ENCODE measurements at regions not wholly inside any gene's neighbourhood (a gene's known extent, or its start where the extent isn't known, plus 50 kb on each side); places are given as distances from the start of the nearest gene placed in this dataset.

- Histone ChIP-seq H3K4me3 (ENCODE audit: control extremely low read depth in 1 of 5, extremely low read depth in 1 of 5, insufficient read depth in 1 of 5, low read depth in 2 of 5, low read length in 4 of 5) (no peak overlapping the region), H3K79me2 (ENCODE audit: control insufficient read depth, insufficient read depth, low read length) (no peaks in the 10 kb centered on the region), H3K36me3 (replicated peaks in 1 of 2; ENCODE audit: control extremely low read depth in 1 of 2, control insufficient read depth in 1 of 2, extremely low read depth in 1 of 2, insufficient read depth in 2 of 2, low read length in 1 of 2) (no peaks in the 10 kb centered on the region), H3K27ac (ENCODE audit: low read length in 2 of 2) (no peak overlapping the region), H3K27me3 (replicated peaks in 1 of 4; ENCODE audit: control extremely low read depth in 1 of 4, control insufficient read depth in 3 of 4, insufficient read depth in 4 of 4, low read length in 3 of 4) (no peaks in the 10 kb centered on the region), H3K9me3 (ENCODE audit: control extremely low read depth in 1 of 3, control insufficient read depth in 2 of 3, insufficient read depth in 1 of 3, low read length in 2 of 3) (no peaks in the 10 kb centered on the region), H3K4me2 (replicated peaks; ENCODE audit: low read depth, low read length, poor library complexity, severe bottlenecking) (no peak overlapping the region), H2AFZ (ENCODE audit: insufficient read depth, low read depth, low read length, poor library complexity, severe bottlenecking) (no peak overlapping the region), H3K9ac (ENCODE audit: low read length) (no peak overlapping the region), H3K4me1 (ENCODE audit: control insufficient read depth in 2 of 2, insufficient read depth in 2 of 2, low read length in 2 of 2) (no peaks in the 10 kb centered on the region), H4K20me1 (ENCODE audit: control insufficient read depth, insufficient read depth, low read length, poor library complexity, severe bottlenecking) (no peaks in the 10 kb centered on the region)
- TF ChIP-seq, protein P1, sequence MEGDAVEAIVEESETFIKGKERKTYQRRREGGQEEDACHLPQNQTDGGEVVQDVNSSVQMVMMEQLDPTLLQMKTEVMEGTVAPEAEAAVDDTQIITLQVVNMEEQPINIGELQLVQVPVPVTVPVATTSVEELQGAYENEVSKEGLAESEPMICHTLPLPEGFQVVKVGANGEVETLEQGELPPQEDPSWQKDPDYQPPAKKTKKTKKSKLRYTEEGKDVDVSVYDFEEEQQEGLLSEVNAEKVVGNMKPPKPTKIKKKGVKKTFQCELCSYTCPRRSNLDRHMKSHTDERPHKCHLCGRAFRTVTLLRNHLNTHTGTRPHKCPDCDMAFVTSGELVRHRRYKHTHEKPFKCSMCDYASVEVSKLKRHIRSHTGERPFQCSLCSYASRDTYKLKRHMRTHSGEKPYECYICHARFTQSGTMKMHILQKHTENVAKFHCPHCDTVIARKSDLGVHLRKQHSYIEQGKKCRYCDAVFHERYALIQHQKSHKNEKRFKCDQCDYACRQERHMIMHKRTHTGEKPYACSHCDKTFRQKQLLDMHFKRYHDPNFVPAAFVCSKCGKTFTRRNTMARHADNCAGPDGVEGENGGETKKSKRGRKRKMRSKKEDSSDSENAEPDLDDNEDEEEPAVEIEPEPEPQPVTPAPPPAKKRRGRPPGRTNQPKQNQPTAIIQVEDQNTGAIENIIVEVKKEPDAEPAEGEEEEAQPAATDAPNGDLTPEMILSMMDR (IDR thresholded peaks at IDR 0.05) = no peak
- TF ChIP-seq EZH2 (IDR thresholded peaks at IDR 0.05; ENCODE audit: borderline replicate concordance, insufficient read depth, low read depth, low read length, poor library complexity, severe bottlenecking) = no peak
- Mint-ChIP-seq H3K4me3 (no peak overlapping the region), H3K4me1 (no peaks in the 10 kb centered on the region), H3K9me3 (ENCODE audit: insufficient read depth) (no peaks in the 10 kb centered on the region), H3K27me3 (peaks cover 7% of the 10 kb centered on the region), H3K27ac (no peak overlapping the region)
- WGBS (ENCODE audit: insufficient coverage) = 95% methylated on average over 5 of the region's 5 CpGs
- intact Hi-C loops (cut with micrococcal nuclease) = no loop called here
- POLR2A ChIA-PET = no interaction called here
- no peak for DNase-seq
- no peak for ATAC-seq (ENCODE audit: low read depth)
- CTCF ChIA-PET = no interaction called here
These were observed 77.3 kb upstream of the LAPTM4A start for GRCh38 chr2:20128506-20129330.

GRCh38 chr2:20126469-20126868 is 75.0 kb upstream of the LAPTM4A start:
- intact Hi-C loops (cut with micrococcal nuclease) = no loop called here
- no peak for DNase-seq
- H3K4me3 Mint-ChIP-seq = no peak overlapping the region
- Histone ChIP-seq H3K4me3 (ENCODE audit: control extremely low read depth in 1 of 5, extremely low read depth in 1 of 5, insufficient read depth in 1 of 5, low read depth in 2 of 5, low read length in 4 of 5) (no peak overlapping the region), H3K4me1 (ENCODE audit: control insufficient read depth in 2 of 2, insufficient read depth in 2 of 2, low read length in 2 of 2) (no peaks in the 10 kb centered on the region), H3K9me3 (ENCODE audit: control extremely low read depth in 1 of 3, control insufficient read depth in 2 of 3, insufficient read depth in 1 of 3, low read length in 2 of 3) (no peaks in the 10 kb centered on the region), H3K4me2 (replicated peaks; ENCODE audit: low read depth, low read length, poor library complexity, severe bottlenecking) (no peak overlapping the region), H3K79me2 (ENCODE audit: control insufficient read depth, insufficient read depth, low read length) (no peaks in the 10 kb centered on the region), H2AFZ (ENCODE audit: insufficient read depth, low read depth, low read length, poor library complexity, severe bottlenecking) (no peak overlapping the region), H3K27ac (ENCODE audit: low read length in 2 of 2) (no peak overlapping the region), H3K36me3 (replicated peaks in 1 of 2; ENCODE audit: control extremely low read depth in 1 of 2, control insufficient read depth in 1 of 2, extremely low read depth in 1 of 2, insufficient read depth in 2 of 2, low read length in 1 of 2) (no peaks in the 10 kb centered on the region), H4K20me1 (ENCODE audit: control insufficient read depth, insufficient read depth, low read length, poor library complexity, severe bottlenecking) (no peaks in the 10 kb centered on the region), H3K9ac (ENCODE audit: low read length) (no peak overlapping the region), H3K27me3 (replicated peaks in 1 of 4; ENCODE audit: control extremely low read depth in 1 of 4, control insufficient read depth in 3 of 4, insufficient read depth in 4 of 4, low read length in 3 of 4) (no peaks in the 10 kb centered on the region)
- peaks cover 6% of the 10 kb centered on the region for H3K27me3 Mint-ChIP-seq
- ChIA-PET POLR2A (no interaction called here), CTCF (no interaction called here)
- no peaks in the 10 kb centered on the region for H3K9me3 Mint-ChIP-seq (ENCODE audit: insufficient read depth)
- WGBS (ENCODE audit: insufficient coverage) = 100% methylated on average over 2 of the region's 3 CpGs
- no peak for TF ChIP-seq EZH2 (IDR thresholded peaks at IDR 0.05; ENCODE audit: borderline replicate concordance, insufficient read depth, low read depth, low read length, poor library complexity, severe bottlenecking)
- TF ChIP-seq, protein P1 (IDR thresholded peaks at IDR 0.05) = no peak
- no peaks in the 10 kb centered on the region for H3K4me1 Mint-ChIP-seq
- H3K27ac Mint-ChIP-seq = no peak overlapping the region
- no peak for ATAC-seq (ENCODE audit: low read depth)

All from B cell (primary cell).